ENCODE measurements at regions not wholly inside any gene's neighbourhood (a gene's known extent, or its start where the extent isn't known, plus 50 kb on each side); places are given as distances from the start of the nearest gene placed in this dataset.

- no peak overlapping the region for H3K4me3 ChIP-seq (replicated peaks; ENCODE audit: insufficient read depth, low read length)
- no peak overlapping the region for H3K27ac ChIP-seq (replicated peaks)
Observed at GRCh38 chr2:237153181-237153580, 67.5 kb downstream of the COPS8 start.

GRCh38 chr2:237154082-237154638 is 68.5 kb downstream of the COPS8 start:
- H3K27me3 ChIP-seq (ENCODE audit: insufficient read depth, poor library complexity, severe bottlenecking): no peaks in the 10 kb centered on the region
- TF ChIP-seq REST (IDR thresholded peaks at IDR 0.05; ENCODE audit: insufficient replicate concordance, low read depth) (no peak), CTCF (IDR thresholded peaks at IDR 0.05; ENCODE audit: insufficient read depth, low read length) (peak; percentile 67)
- H3K4me3 ChIP-seq (replicated peaks; ENCODE audit: insufficient read depth, low read length): no peak overlapping the region
- DNase-seq (ENCODE audit: low read depth in 1 of 2, low spot score in 1 of 2): peak in 1 of 2 experiments; percentile 38
- no peak overlapping the region for H3K27ac ChIP-seq (replicated peaks)

More at GRCh38 chr2:237153181-237153580, 67.5 kb downstream of the COPS8 start:
- TF ChIP-seq CTCF (IDR thresholded peaks at IDR 0.05; ENCODE audit: insufficient read depth, low read length) (no peak), POLR2AphosphoS5 (IDR thresholded peaks at IDR 0.05; ENCODE audit: low read depth) (no peak), REST (IDR thresholded peaks at IDR 0.05; ENCODE audit: insufficient replicate concordance, low read depth) (no peak), SPI1 (IDR thresholded peaks at IDR 0.05; ENCODE audit: borderline replicate concordance, low read depth) (no peak), GABPA (IDR thresholded peaks at IDR 0.05; ENCODE audit: low read depth) (no peak)
- DNase-seq (ENCODE audit: low read depth in 1 of 2, low spot score in 1 of 2): no peak
- H3K27me3 ChIP-seq (ENCODE audit: insufficient read depth, poor library complexity, severe bottlenecking): no peaks in the 10 kb centered on the region

- Histone ChIP-seq H3K27me3 (ENCODE audit: insufficient read depth, poor library complexity, severe bottlenecking) (no peaks in the 10 kb centered on the region), H3K4me3 (replicated peaks; ENCODE audit: insufficient read depth, low read length) (no peak overlapping the region), H3K27ac (replicated peaks) (no peak overlapping the region)
- TF ChIP-seq GABPA (IDR thresholded peaks at IDR 0.05; ENCODE audit: low read depth): no peak
- no peak for TF ChIP-seq CTCF (IDR thresholded peaks at IDR 0.05; ENCODE audit: insufficient read depth, low read length)
- no peak for TF ChIP-seq SPI1 (IDR thresholded peaks at IDR 0.05; ENCODE audit: borderline replicate concordance, low read depth)
- no peak for TF ChIP-seq REST (IDR thresholded peaks at IDR 0.05; ENCODE audit: insufficient replicate concordance, low read depth)
- no peak for TF ChIP-seq POLR2AphosphoS5 (IDR thresholded peaks at IDR 0.05; ENCODE audit: low read depth)
- no peak for DNase-seq (ENCODE audit: low read depth in 1 of 2, low spot score in 1 of 2)
Observed at GRCh38 chr2:237154884-237155851, 69.5 kb downstream of the COPS8 start.
